ENCODE measurements at regions not wholly inside any gene's neighbourhood (a gene's known extent, or its start where the extent isn't known, plus 50 kb on each side); places are given as distances from the start of the nearest gene placed in this dataset.

- no peak for TF ChIP-seq POLR2A (IDR thresholded peaks at IDR 0.05)
- no peak for TF ChIP-seq CTCF (IDR thresholded peaks at IDR 0.05)
- no peak for TF ChIP-seq POLR2AphosphoS5 (IDR thresholded peaks at IDR 0.05)
These were observed 457.2 kb upstream of the ACTBL2 start for GRCh38 chr5:57939771-57940170.
